Upper lobe of left lung (tissue), 6 donors: ENCODE measurements at regions not wholly inside any gene's neighbourhood (a gene's known extent, or its start where the extent isn't known, plus 50 kb on each side); places are given as distances from the start of the nearest gene placed in this dataset.

Experiments
- ATAC-seq, 2 donors: fragments of 200-7000 bp; cut with Tn5 transposase; one replicate each; pipeline ENCODE4 v1.9.1; 2022; ENCODE audit warnings: mild to moderate bottlenecking in 2 of 2, moderate library complexity in 2 of 2; ENCODE audit not compliant: low FRiP score in 2 of 2
- DNase-seq, 2 donors: peaks; one replicate each; pipeline ENCODE4 v3.0.0-alpha.2; 2019 to 2020
- H3K27ac ChIP-seq, 4 donors: fragments of 200-600 bp; sonication (generic); one replicate each; pipeline ENCODE4 v1.5.1; 2016 to 2019
- H3K27me3 ChIP-seq, 4 donors: fragments of 200-600 bp; sonication (generic); one replicate each; pipeline ENCODE4 v1.5.1; 2017 to 2019
- H3K36me3 ChIP-seq, 4 donors: fragments of 200-600 bp; sonication (generic); one replicate each; pipeline ENCODE4 v1.5.1; 2016 to 2019
- H3K4me1 ChIP-seq, 4 donors: fragments of 200-600 bp; sonication (generic); one replicate each; pipeline ENCODE4 v1.5.1; 2018 to 2019
- H3K4me3 ChIP-seq, 4 donors: fragments of 200-600 bp; sonication (generic); one replicate each; pipeline ENCODE4 v1.5.1; 2017 to 2019; ENCODE audit warnings: mild to moderate bottlenecking in 2 of 4, moderate library complexity in 1 of 4
- H3K9me3 ChIP-seq, 4 donors: fragments of 200-600 bp; sonication (generic); one replicate each; pipeline ENCODE4 v1.5.1; 2018 to 2019
- EP300 ChIP-seq, 4 donors: sonication (generic); formaldehyde crosslinking; IDR thresholded peaks; one replicate each; pipeline ENCODE4 v1.5.1; 2017; ENCODE audit warnings: antibody characterized with exemption in 4 of 4, control low read depth in 2 of 4
- POLR2A ChIP-seq, 4 donors: fragments of 450-650 bp; IDR thresholded peaks; one replicate each; pipeline ENCODE4 v1.5.1; 2016 to 2017; ENCODE audit warnings: antibody characterized with exemption in 4 of 4, mild to moderate bottlenecking in 2 of 4
- POLR2AphosphoS5 ChIP-seq, 2 donors: sonication (generic); formaldehyde crosslinking; IDR thresholded peaks; one replicate each; pipeline ENCODE4 v1.5.1; 2017; ENCODE audit warnings: antibody characterized with exemption in 2 of 2
- WGBS, 2 donors: methylation state at CpG; one replicate each; pipeline ENCODE4 v1.1.5; 2017 to 2018; 5-methylcytosine and 5-hydroxymethylcytosine counted together
- TF ChIP-seq, protein P1 (sequence below), 6 experiments: fragments of 450-650 bp in 4 of 6; fragments of 200-600 bp in 2 of 6; sonication (generic) in 2 of 6; IDR thresholded peaks; one replicate each; pipeline ENCODE4 v1.5.1; 2016 to 2019; ENCODE audit warnings: antibody characterized with exemption in 6 of 6
- donor health status: DM: no; HTN: no; CAD: no; lungs with moderate emphysema.
- donor health status: DM: no; HTN: yes; CAD: no; lungs with severe emphysema.

DNA sequence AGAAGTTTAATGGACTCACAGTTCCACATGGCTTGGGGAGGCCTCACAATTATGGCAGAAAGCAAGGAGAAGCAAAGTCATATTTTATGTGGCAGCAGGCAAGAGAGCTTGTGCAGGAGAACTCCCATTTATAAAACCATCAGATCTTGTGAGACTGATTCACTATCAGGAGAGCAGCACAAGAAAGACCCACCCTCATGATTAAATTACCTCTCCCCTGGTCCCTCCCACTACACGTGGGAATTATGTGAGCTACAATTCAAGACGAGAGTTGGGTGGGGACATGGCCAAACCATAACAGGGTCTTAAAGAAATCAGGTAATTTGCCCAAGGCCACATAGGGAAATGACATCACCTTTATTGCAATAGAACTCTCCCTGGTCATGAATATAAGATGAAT is 1073.3 kb upstream of the ACVR2A start:
- no peak for DNase-seq
- Histone ChIP-seq H3K4me3 (no peak overlapping the region), H3K9me3 (peaks cover 0 to 4% (median 0%) of the 10 kb centered on the region in 4 donors), H3K27me3 (no peaks in the 10 kb centered on the region), H3K4me1 (no peaks in the 10 kb centered on the region), H3K27ac (no peak overlapping the region), H3K36me3 (no peaks in the 10 kb centered on the region)
- TF ChIP-seq POLR2A (IDR thresholded peaks at IDR 0.05), result no peak
- TF ChIP-seq POLR2AphosphoS5 (IDR thresholded peaks at IDR 0.05), result no peak
- TF ChIP-seq, protein P1, sequence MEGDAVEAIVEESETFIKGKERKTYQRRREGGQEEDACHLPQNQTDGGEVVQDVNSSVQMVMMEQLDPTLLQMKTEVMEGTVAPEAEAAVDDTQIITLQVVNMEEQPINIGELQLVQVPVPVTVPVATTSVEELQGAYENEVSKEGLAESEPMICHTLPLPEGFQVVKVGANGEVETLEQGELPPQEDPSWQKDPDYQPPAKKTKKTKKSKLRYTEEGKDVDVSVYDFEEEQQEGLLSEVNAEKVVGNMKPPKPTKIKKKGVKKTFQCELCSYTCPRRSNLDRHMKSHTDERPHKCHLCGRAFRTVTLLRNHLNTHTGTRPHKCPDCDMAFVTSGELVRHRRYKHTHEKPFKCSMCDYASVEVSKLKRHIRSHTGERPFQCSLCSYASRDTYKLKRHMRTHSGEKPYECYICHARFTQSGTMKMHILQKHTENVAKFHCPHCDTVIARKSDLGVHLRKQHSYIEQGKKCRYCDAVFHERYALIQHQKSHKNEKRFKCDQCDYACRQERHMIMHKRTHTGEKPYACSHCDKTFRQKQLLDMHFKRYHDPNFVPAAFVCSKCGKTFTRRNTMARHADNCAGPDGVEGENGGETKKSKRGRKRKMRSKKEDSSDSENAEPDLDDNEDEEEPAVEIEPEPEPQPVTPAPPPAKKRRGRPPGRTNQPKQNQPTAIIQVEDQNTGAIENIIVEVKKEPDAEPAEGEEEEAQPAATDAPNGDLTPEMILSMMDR (IDR thresholded peaks at IDR 0.05), result no peak
- TF ChIP-seq EP300 (IDR thresholded peaks at IDR 0.05), result no peak
- 61 to 67% methylated on average over 2 of the region's 2 CpGs for WGBS, 2 donors
- no peak for ATAC-seq

DNA sequence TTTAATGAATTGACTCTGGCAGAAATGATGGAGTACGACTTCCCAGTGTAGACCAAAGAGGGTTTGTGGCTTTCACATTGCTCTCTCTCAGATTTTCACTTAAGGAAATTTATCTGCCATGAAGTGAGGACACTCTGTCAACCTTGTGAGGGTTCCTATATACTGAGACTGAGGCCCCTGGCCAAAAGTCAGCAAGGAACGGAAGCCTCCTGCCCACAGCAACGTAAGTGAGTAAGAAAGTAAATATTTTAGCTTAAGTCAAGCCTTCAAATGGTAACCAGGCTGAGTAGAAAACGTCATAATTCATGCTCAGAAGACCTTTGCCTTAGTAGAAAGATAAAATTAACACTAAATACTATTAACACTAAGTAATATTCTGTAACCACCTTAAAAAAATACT is 1080.5 kb upstream of the ACVR2A start:
- no peak for TF ChIP-seq EP300 (IDR thresholded peaks at IDR 0.05)
- no peak for TF ChIP-seq POLR2A (IDR thresholded peaks at IDR 0.05)
- TF ChIP-seq POLR2AphosphoS5 (IDR thresholded peaks at IDR 0.05), result no peak
- TF ChIP-seq, protein P1 (IDR thresholded peaks at IDR 0.05), result no peak
- Histone ChIP-seq H3K4me3 (no peak overlapping the region), H3K4me1 (no peaks in the 10 kb centered on the region), H3K36me3 (no peaks in the 10 kb centered on the region), H3K27me3 (no peaks in the 10 kb centered on the region), H3K9me3 (peaks cover 0 to 4% (median 0%) of the 10 kb centered on the region in 4 donors), H3K27ac (no peak overlapping the region)
- WGBS, 2 donors, result 64% methylated on average over 4 of the region's 4 CpGs
- no peak for DNase-seq
- ATAC-seq, result no peak

DNA sequence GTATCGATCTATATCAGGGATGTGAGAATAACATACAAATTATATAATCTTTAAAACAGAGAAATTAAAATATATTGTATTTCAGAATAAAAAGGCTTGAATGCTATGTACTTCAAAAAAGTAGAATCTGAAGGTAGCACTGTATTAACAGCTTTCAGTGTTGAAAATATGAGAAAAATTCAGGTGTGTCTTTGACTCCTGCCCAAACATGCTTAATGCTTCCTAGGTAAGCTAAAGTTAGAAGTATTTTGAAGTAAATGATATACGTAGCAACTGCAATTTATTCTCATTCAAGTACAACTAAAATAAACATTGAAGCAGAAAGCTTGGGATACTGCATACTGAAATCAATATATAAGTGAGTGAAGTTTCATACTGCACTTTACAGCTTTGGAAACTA is 1082.0 kb upstream of the ACVR2A start:
- DNase-seq (no peak), ATAC-seq (no peak)
- Histone ChIP-seq H3K27ac (no peak overlapping the region), H3K4me1 (no peaks in the 10 kb centered on the region), H3K27me3 (no peaks in the 10 kb centered on the region), H3K36me3 (no peaks in the 10 kb centered on the region), H3K4me3 (no peak overlapping the region), H3K9me3 (peaks cover 0 to 4% (median 0%) of the 10 kb centered on the region in 4 donors)
- TF ChIP-seq POLR2AphosphoS5 (IDR thresholded peaks at IDR 0.05), result no peak
- no peak for TF ChIP-seq EP300 (IDR thresholded peaks at IDR 0.05)
- TF ChIP-seq, protein P1 (IDR thresholded peaks at IDR 0.05), result no peak
- TF ChIP-seq POLR2A (IDR thresholded peaks at IDR 0.05), result no peak
- WGBS, 2 donors, result 60 to 76% methylated on average over 2 of the region's 2 CpGs

DNA sequence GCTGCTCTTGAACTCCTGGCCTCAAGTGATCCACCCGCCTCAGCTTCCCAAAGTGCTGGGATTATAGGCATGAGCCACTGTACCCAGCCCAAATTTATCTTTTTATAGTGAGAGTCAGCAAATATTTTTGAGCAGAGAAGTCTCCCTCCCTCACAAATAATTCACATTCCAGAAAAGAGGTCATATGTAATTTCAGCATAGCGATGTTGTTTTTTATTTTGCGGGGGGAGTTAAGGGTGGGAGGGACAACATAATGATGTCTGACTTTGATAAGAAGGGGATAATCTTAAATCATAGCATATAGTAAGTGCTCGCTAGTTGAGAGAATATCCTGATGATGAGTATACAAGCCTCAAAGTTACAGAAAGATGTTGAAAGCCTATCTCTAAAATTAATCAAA is 1090.2 kb upstream of the ACVR2A start:
- ATAC-seq (no peak), DNase-seq (no peak)
- Histone ChIP-seq H3K4me1 (no peaks in the 10 kb centered on the region), H3K27me3 (no peaks in the 10 kb centered on the region), H3K36me3 (no peaks in the 10 kb centered on the region), H3K4me3 (no peak overlapping the region), H3K27ac (no peak overlapping the region), H3K9me3 (no peaks in the 10 kb centered on the region)
- no peak for TF ChIP-seq POLR2AphosphoS5 (IDR thresholded peaks at IDR 0.05)
- TF ChIP-seq POLR2A (IDR thresholded peaks at IDR 0.05), result no peak
- TF ChIP-seq, protein P1 (IDR thresholded peaks at IDR 0.05), result no peak
- no peak for TF ChIP-seq EP300 (IDR thresholded peaks at IDR 0.05)
- 77 to 87% methylated on average over 4 of the region's 4 CpGs for WGBS, 2 donors

DNA sequence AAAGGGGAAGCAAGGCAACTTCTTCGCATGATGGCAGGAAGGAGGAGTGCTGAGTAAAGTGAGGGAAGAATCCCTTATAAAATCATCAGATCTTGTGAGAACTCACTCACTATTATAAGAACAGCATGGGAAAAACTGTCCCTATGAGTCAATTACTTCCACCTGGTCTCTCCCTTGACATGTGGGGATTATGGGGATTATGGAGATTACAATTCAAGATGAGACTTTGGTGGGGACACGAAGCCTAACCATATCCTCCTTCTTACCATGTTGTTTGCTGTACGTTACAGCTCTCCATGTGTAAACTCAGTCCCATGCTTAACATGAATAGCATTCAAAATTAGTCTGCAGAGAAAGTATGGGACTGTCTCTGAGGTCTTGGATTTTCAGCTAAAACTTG is 1096.8 kb upstream of the ACVR2A start:
- 78 to 87% methylated on average over 3 of the region's 3 CpGs for WGBS, 2 donors
- Histone ChIP-seq H3K27ac (no peak overlapping the region), H3K4me3 (no peak overlapping the region), H3K27me3 (no peaks in the 10 kb centered on the region), H3K4me1 (no peaks in the 10 kb centered on the region), H3K9me3 (no peaks in the 10 kb centered on the region), H3K36me3 (no peaks in the 10 kb centered on the region)
- TF ChIP-seq, protein P1 (IDR thresholded peaks at IDR 0.05), result no peak
- no peak for TF ChIP-seq EP300 (IDR thresholded peaks at IDR 0.05)
- no peak for TF ChIP-seq POLR2AphosphoS5 (IDR thresholded peaks at IDR 0.05)
- TF ChIP-seq POLR2A (IDR thresholded peaks at IDR 0.05), result no peak
- DNase-seq, result no peak
- ATAC-seq, result no peak
